ENCODE measurements at regions not wholly inside any gene's neighbourhood (a gene's known extent, or its start where the extent isn't known, plus 50 kb on each side); places are given as distances from the start of the nearest gene placed in this dataset.

DNA sequence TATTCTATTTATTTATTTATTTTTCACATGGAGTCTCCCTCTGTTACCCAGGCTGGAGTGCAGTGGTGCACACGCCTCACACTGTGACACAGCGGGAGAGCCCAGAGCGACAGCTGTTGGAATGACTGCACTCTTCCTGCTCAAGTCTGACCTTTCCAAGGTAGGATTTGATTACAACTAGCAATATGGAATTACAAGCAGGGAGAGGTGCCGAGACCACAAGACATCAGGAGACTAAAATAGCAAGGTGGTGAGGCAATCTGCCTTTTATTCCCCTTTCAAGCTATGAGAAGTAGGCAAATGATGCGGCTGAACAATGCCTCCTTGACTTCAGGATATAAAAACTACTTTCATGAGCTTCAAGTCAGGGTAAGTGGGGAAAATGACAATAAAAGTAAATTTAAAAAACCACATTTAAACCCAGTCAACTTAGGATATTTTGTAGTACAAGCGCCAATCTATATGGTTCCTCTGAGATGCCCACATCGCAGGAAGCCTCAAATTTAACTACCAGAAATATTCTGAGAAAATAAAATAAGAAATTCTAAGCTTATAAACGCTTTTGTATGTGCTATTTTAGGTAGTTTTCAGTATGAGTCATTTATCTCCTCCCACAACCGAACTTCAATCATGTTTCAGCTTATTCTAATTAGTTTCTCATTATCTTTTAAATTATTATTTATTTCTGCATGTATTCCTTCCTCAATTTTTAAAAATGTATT is 146.9 kb upstream of the SGK1 start:
- no peak for TF ChIP-seq CSRNP3 (CRISPR knock-in tag; IDR thresholded peaks at IDR 0.05)
- peak; percentile 72 for ATAC-seq

GRCh38 chr6:134458857-134459657 is 141.1 kb upstream of the SGK1 start:
- no peak for ATAC-seq
- TF ChIP-seq ZNF70 (CRISPR knock-in tag; IDR thresholded peaks at IDR 0.05): no peak

DNA sequence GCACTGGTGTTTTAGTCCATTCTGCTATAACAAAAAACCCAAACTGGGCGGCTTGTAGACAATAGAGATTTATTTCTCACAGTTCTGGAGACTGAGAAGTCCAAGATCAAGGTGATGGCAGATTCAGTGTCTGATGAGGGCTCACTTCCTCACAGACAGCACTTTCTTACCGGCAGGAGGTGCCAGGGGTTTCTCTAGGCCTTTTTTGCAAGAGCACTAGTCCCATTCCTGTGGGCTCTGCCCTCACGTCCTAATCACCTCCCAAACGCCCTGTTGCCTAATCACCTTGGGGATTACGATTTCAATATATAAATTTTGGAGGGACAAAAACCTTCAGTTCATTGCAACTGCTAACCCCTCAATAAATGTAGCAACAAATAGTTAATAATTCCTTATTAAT is 140.0 kb upstream of the SGK1 start:
- no peak for ATAC-seq

DNA sequence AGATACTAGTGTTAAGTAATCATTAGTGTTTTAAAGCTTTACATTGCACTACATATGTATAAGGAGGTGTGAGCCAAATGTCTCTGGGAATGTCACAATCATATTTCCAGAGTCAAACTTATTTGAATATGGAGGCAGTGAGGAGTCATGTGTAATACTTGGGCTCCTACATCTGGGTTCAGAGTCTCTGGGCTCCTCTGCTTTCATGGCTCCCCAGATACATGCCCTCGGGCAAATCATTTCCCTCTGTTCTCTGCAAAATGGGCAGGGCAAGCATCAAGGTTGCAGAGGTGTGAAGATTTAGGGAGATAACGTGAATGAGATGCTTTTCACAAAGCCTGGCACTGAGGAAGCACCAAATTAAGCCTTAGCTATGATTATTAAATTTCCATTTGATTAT is 138.3 kb upstream of the SGK1 start:
- ATAC-seq: no peak

More for the DNA sequence above, 140.0 kb upstream of the SGK1 start:
- no peak for TF ChIP-seq TOX (CRISPR knock-in tag; IDR thresholded peaks at IDR 0.05; ENCODE audit: borderline replicate concordance)
- no peak for TF ChIP-seq PPARA (CRISPR knock-in tag; IDR thresholded peaks at IDR 0.05; ENCODE audit: borderline replicate concordance)
- TF ChIP-seq PATZ1 (CRISPR knock-in tag; IDR thresholded peaks at IDR 0.05; ENCODE audit: borderline replicate concordance): no peak

More for the DNA sequence above, 138.3 kb upstream of the SGK1 start:
- TF ChIP-seq ARNTL (CRISPR knock-in tag; IDR thresholded peaks at IDR 0.05; ENCODE audit: borderline replicate concordance, low read depth): no peak
- TF ChIP-seq OSR1 (CRISPR knock-in tag; IDR thresholded peaks at IDR 0.05): no peak
- no peak for TF ChIP-seq ISL1 (CRISPR knock-in tag; IDR thresholded peaks at IDR 0.05)
- TF ChIP-seq ZNF565 (CRISPR knock-in tag; conservative IDR thresholded peaks at IDR 0.05; ENCODE audit: low read depth): no peak
- TF ChIP-seq TSHZ2 (CRISPR knock-in tag; IDR thresholded peaks at IDR 0.05): no peak
- no peak for TF ChIP-seq GLIS3 (CRISPR knock-in tag; IDR thresholded peaks at IDR 0.05)
- no peak for TF ChIP-seq PATZ1 (CRISPR knock-in tag; IDR thresholded peaks at IDR 0.05; ENCODE audit: borderline replicate concordance)
- no peak for TF ChIP-seq SNAI2 (CRISPR knock-in tag; IDR thresholded peaks at IDR 0.05)
- TF ChIP-seq CSRNP3 (CRISPR knock-in tag; IDR thresholded peaks at IDR 0.05): no peak
- TF ChIP-seq RARB (CRISPR knock-in tag; IDR thresholded peaks at IDR 0.05): no peak
- no peak for TF ChIP-seq ZFP3 (CRISPR knock-in tag; IDR thresholded peaks at IDR 0.05)
- TF ChIP-seq TOX (CRISPR knock-in tag; IDR thresholded peaks at IDR 0.05; ENCODE audit: borderline replicate concordance): no peak
- TF ChIP-seq, protein P1, sequence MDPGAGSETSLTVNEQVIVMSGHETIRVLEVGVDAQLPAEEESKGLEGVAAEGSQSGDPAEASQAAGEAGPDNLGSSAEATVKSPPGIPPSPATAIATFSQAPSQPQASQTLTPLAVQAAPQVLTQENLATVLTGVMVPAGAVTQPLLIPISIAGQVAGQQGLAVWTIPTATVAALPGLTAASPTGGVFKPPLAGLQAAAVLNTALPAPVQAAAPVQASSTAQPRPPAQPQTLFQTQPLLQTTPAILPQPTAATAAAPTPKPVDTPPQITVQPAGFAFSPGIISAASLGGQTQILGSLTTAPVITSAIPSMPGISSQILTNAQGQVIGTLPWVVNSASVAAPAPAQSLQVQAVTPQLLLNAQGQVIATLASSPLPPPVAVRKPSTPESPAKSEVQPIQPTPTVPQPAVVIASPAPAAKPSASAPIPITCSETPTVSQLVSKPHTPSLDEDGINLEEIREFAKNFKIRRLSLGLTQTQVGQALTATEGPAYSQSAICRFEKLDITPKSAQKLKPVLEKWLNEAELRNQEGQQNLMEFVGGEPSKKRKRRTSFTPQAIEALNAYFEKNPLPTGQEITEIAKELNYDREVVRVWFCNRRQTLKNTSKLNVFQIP (CRISPR knock-in tag; IDR thresholded peaks at IDR 0.05; ENCODE audit: borderline replicate concordance, low read depth): no peak
- no peak for TF ChIP-seq ZNF70 (CRISPR knock-in tag; IDR thresholded peaks at IDR 0.05)

Measured in SK-N-SH treated with all-trans-retinoic acid at 6 μM for 48 hours (cell line).